Lung microvascular endothelial cell (primary cell): ENCODE measurements at regions not wholly inside any gene's neighbourhood (a gene's known extent, or its start where the extent isn't known, plus 50 kb on each side); places are given as distances from the start of the nearest gene placed in this dataset.

ENCODE experiments used
- DNase-seq, 2 donors: peaks; one replicate each; pipeline versions ENCODE4 v3.0.0 to v3.0.0-alpha.2; 2010; ENCODE audit warnings: low read depth in 2 of 2

DNA sequence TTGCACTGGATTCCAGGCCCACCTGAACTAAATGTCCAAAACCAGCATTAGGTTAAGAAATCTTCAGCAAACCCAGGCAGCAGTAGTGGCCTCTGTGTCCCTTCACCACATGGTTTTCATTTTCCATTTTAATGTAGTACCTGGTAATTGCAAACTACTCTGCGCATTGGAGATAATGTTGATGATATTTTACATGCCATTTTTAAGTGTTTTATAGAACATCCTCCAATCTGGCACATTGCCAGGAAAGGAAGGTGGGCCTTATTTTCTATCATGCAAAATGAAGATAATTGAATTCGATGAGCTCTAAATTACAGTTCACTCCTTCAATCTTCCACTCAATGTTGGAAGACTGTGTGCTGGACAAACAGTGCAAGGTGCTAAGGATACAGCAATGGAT is 89.5 kb downstream of the ZC3H11B start:
- DNase-seq, result no peak

DNA sequence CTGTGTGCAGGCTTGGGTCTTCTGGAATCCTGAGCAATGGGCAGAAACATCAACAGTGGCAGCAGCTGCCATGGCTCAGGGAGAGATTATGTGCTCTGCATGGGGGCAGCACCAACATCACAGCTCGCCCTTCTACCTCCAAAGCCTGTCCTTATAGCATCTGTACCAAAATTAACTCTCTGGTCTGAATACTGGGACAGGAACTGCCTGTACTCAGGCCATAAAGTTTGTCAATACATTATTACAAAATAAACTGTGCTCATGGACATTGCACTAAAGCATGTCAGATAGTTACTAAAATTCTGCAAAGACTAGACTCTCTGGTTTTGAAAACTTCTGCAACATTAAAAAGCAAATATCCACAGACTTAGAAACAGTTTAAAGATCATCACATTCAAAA is 91.6 kb downstream of the ZC3H11B start:
- no peak for DNase-seq

DNA sequence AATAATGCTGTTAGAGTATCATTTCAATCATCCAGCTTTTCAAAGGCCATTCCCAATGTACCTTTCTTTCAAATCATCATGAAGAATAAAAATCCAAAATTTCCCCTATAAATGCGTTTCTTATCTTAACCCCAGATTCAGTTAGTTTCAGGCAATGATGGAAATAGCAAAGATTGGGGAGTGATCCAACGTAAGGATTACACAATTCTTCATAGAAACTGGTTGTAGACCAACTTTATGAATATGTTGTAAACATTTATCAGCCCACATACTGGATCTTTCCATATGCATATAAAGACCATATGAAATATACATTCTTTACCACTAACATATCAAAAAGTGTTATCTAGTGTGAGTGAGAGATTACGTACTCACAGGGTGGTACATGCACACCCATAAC is 92.7 kb downstream of the ZC3H11B start:
- DNase-seq, result no peak

GRCh38 chr1:219518907-219519248 is 94.0 kb downstream of the ZC3H11B start:
- no peak for DNase-seq

- DNase-seq, result no peak
Measured at GRCh38 chr1:219518168-219518906, 94.6 kb downstream of the ZC3H11B start.

DNA sequence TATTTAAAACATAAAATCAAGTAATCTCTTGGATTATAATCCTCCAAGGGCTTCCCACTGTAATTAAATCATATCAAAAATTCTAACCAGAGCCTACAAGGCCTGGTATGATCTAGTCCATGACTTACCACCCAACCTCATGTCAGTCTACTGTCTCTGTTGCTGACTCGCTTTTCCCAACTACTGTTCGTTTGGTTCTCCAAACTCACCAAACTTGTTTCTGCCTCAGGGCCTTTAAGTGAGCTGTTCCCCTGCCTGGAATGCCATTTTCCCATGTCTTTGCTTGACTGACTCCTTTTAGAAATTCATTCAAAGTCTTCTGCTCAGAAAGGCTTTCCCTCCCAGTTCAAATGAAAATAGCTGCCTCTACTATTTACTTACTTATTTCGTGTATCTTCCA is 95.9 kb downstream of the ZC3H11B start:
- DNase-seq, result no peak

DNA sequence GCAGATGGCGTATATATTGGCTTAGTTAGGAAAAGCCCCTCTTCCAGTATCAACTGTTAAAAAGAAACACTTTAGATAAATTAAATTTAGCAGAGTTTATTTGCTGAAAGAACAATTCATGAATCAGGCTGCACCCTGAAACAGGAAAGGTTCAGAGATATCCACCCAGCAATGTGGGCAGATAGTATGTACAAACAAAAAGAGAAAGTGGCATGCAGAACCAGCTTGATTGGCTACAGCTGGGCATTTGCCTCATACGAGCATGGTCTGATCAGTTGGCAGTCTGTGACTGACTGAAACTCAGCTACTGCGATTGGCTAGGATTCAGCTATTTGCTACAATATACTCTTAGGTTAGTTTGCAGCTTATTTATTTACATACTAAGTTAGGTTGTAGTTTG is 98.2 kb downstream of the ZC3H11B start:
- DNase-seq, result no peak

- peak in 1 of 2 donors; percentile 15 for DNase-seq
Measured at GRCh38 chr1:219507437-219507836, 105.5 kb downstream of the ZC3H11B start.

DNA sequence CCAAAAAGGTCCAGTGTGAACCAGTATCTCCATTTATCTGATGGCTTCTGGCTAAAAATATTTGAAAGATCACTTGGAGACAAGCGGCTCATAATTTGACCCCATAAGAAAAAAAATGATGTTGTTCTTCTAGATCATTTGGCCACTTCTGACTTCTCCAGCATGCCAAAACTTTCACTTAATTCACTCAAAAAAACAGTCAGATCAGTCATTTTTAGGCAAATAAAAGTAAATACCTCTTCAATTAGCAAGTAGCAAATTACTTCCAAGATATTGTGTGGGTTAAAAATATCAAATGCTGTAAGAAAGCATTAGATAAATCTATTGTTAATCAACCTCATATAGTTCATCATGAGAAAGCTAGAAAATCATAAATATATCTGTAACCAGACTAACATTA is 106.0 kb downstream of the ZC3H11B start:
- no peak for DNase-seq

DNA sequence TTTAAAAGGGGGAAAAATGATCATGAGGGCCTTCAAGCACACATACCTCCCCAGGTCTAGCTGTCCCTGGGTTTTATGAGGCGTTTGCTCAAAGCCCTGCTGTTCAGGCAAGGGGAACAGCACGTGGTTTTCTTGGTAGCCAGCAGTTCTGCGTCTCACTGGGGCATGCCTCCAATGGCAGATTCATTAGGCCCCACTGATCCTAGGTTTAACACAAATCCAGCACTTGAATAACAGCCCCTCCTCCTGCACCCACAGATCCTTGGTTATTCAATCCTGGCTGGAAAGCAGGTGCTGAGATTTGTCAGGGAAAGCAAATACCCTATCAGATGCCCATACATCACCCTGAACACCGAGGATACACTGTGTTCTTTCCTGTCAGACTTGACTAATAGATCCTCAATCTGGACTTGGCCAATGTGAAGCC is 106.4 kb downstream of the ZC3H11B start:
- no peak for DNase-seq

- DNase-seq, result no peak
Measured at GRCh38 chr1:219505886-219506285, 107.0 kb downstream of the ZC3H11B start.

GRCh38 chr1:219503604-219504003 is 109.3 kb downstream of the ZC3H11B start:
- DNase-seq, result no peak

- no peak for DNase-seq
Measured at GRCh38 chr1:219500327-219500897, 112.5 kb downstream of the ZC3H11B start.

- no peak for DNase-seq
Measured at GRCh38 chr1:219498666-219499065, 114.2 kb downstream of the ZC3H11B start.

DNA sequence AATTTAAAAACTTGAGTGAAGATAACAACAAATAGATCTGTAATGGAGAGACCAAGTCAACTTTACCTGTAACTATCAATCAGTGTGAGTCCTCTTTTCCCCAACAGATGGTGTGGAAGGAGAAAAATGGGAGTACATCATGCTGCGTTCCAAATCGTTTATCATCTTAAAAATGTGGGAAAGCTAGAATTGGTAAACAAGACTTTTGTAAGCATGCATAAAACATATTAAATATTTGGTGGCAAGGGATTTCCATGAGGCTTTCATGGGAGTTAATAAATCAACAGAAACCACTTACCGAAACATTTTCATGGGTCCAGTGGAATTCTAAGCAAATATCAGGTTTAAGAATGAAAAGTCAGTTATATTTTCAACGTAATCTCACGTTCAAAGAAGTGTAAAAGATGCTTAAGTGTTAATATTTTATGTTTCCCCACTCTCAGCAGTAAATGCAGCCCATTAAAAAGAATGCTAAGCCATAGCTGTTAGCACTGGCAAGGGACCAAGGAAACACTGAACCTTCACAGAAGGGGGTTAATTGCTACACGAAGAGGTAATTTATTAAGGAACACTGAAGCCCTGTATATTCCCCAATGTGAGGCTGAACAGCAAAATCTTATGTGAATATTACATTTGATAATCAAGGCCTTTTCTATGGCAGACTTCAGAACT is 117.0 kb downstream of the ZC3H11B start:
- DNase-seq, result no peak

GRCh38 chr1:219492717-219493116 is 120.2 kb downstream of the ZC3H11B start:
- DNase-seq, result no peak

- DNase-seq, result no peak
Measured at GRCh38 chr1:219490566-219490965, 122.3 kb downstream of the ZC3H11B start.

- no peak for DNase-seq
Measured at GRCh38 chr1:219489636-219490035, 123.3 kb downstream of the ZC3H11B start.

- DNase-seq, result no peak
Measured at GRCh38 chr1:219488275-219488674, 124.6 kb downstream of the ZC3H11B start.

GRCh38 chr1:219483530-219483929 is 129.4 kb downstream of the ZC3H11B start:
- no peak for DNase-seq

DNA sequence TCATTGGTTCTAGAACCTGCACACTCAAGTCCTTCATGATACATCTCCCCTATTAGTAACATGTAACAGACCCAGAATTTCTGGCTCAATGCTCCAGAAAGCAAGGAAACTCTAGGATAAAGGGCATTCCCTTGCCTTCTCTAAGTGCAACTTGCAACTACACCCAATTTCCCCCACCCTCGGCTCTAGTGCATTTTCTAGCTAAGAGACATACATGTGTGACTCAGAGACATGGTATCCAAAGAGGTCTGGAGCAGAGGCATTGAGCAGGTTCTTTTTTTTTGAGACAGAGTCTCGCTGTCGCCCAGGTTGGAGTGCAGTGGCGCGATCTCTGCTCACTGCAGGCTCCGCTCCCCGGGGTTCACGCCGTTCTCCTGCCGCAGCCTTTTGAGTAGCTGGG is 132.9 kb downstream of the ZC3H11B start:
- no peak for DNase-seq

- DNase-seq, result no peak
Measured at GRCh38 chr1:219478811-219479210, 134.1 kb downstream of the ZC3H11B start.

DNA sequence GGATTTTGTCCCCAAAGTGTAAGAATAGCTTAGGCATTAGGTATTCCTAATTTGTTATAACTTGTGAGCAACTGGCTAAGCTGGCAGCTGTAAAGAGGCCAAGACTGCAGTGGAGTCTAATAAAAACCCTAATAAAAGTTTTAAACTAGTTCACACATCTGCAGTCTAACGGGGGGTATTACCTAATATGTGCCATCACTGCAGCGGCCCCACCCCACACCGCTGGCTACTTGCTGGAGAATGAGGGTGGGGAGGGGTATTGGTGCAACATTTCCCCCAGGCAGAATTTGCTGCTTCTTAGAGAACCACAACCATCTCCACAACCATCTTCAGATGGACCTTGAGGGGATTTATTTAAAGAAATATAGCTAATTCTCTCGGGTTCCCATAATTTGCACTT is 135.0 kb downstream of the ZC3H11B start:
- no peak for DNase-seq
